ENCODE measurements at regions not wholly inside any gene's neighbourhood (a gene's known extent, or its start where the extent isn't known, plus 50 kb on each side); places are given as distances from the start of the nearest gene placed in this dataset.

- Histone ChIP-seq H3K27me3 (no peaks in the 10 kb centered on the region), H3K4me1 (peaks cover 18% of the 10 kb centered on the region), H3K9me3 (no peaks in the 10 kb centered on the region), H3K27ac (no peak overlapping the region), H3K4me3 (no peak overlapping the region), H3K36me3 (replicated peaks in 1 of 2; ENCODE audit: insufficient read depth in 1 of 2, low read depth in 2 of 2) (no peaks in the 10 kb centered on the region)
- WGBS, 2 donors: 69 to 85% methylated on average over 3 of the region's 3 CpGs
- intact Hi-C loops (cut with DNase I): no loop called here
- ATAC-seq: peak; percentile 45
- DNase-seq: peak in 3 of 4 donors; percentile 17 to 47 (median 21)
- TF ChIP-seq POLR2A (IDR thresholded peaks at IDR 0.05) (no peak), CTCF (IDR thresholded peaks at IDR 0.05) (no peak)
These were observed 65.3 kb upstream of the MAGI3 start for GRCh38 chr1:113325022-113325421.

GRCh38 chr1:113326976-113327375 lies 63.3 kb upstream of the MAGI3 start:
- WGBS, 2 donors: 93 to 95% methylated on average over 2 of the region's 2 CpGs
- no peaks in the 10 kb centered on the region for H3K4me1 ChIP-seq
- TF ChIP-seq CTCF (IDR thresholded peaks at IDR 0.05) (no peak), POLR2A (IDR thresholded peaks at IDR 0.05) (no peak)
- DNase-seq: no peak
- no peaks in the 10 kb centered on the region for H3K27me3 ChIP-seq
- no peaks in the 10 kb centered on the region for H3K9me3 ChIP-seq
- ATAC-seq: no peak
- intact Hi-C loops (cut with DNase I): no loop called here
- H3K36me3 ChIP-seq (replicated peaks in 1 of 2; ENCODE audit: insufficient read depth in 1 of 2, low read depth in 2 of 2): no peaks in the 10 kb centered on the region
- no peak overlapping the region for H3K27ac ChIP-seq
- no peak overlapping the region for H3K4me3 ChIP-seq

GRCh38 chr1:113333056-113333455 lies 57.3 kb upstream of the MAGI3 start:
- 92 to 95% methylated on average over 2 of the region's 2 CpGs for WGBS, 2 donors
- no peak overlapping the region for H3K4me3 ChIP-seq

GRCh38 chr1:113340038-113340437 lies 50.3 kb upstream of the MAGI3 start:
- no peak overlapping the region for H3K27ac ChIP-seq
- 95 to 100% methylated on average over 1 of the region's 1 CpG for WGBS, 2 donors
- ATAC-seq (no peak), DNase-seq (no peak)
- H3K4me1 ChIP-seq: no peaks in the 10 kb centered on the region
- H3K9me3 ChIP-seq: no peaks in the 10 kb centered on the region
- intact Hi-C loops (cut with DNase I): no loop called here
- no peak overlapping the region for H3K4me3 ChIP-seq
- H3K36me3 ChIP-seq (replicated peaks in 1 of 2; ENCODE audit: insufficient read depth in 1 of 2, low read depth in 2 of 2): no peaks in the 10 kb centered on the region
- TF ChIP-seq POLR2A (IDR thresholded peaks at IDR 0.05) (no peak), CTCF (IDR thresholded peaks at IDR 0.05) (no peak)
- no peaks in the 10 kb centered on the region for H3K27me3 ChIP-seq

More at GRCh38 chr1:113333056-113333455, 57.3 kb upstream of the MAGI3 start:
- DNase-seq (no peak), ATAC-seq (no peak)
- no peaks in the 10 kb centered on the region for H3K4me1 ChIP-seq
- H3K9me3 ChIP-seq: no peaks in the 10 kb centered on the region
- H3K36me3 ChIP-seq (replicated peaks in 1 of 2; ENCODE audit: insufficient read depth in 1 of 2, low read depth in 2 of 2): no peaks in the 10 kb centered on the region
- no peaks in the 10 kb centered on the region for H3K27me3 ChIP-seq
- no peak overlapping the region for H3K27ac ChIP-seq
- TF ChIP-seq CTCF (IDR thresholded peaks at IDR 0.05) (no peak), POLR2A (IDR thresholded peaks at IDR 0.05) (no peak)
- intact Hi-C loops (cut with DNase I): no loop called here

All from body of pancreas (tissue), 4 donors.